Neural cell (in vitro differentiated cells): ENCODE measurements at regions not wholly inside any gene's neighbourhood (a gene's known extent, or its start where the extent isn't known, plus 50 kb on each side); places are given as distances from the start of the nearest gene placed in this dataset.

Experiments used
- H2AFZ ChIP-seq: fragments of 200-600, 300-800 bp; sonication (generic), shearing (Covaris generic); 2 replicates; pipeline ENCODE4 v1.6.0; 2014; ENCODE audit warnings: low read depth, mild to moderate bottlenecking, antibody characterized with exemption, low read length, moderate library complexity
- H3F3A ChIP-seq: fragments of 200-600 bp; shearing (Covaris generic); 2 replicates; pipeline ENCODE4 v1.6.1; 2016; ENCODE audit warnings: mild to moderate bottlenecking, moderate library complexity, mixed read lengths, antibody characterized with exemption, low read length; ENCODE audit not compliant: insufficient read depth, poor library complexity, severe bottlenecking
- H3K27ac ChIP-seq: fragments of 200-600, 300-800 bp; sonication (generic), shearing (Covaris generic); 2 replicates; pipeline ENCODE4 v1.5.1; 2014; ENCODE audit warnings: mild to moderate bottlenecking, low read length, moderate library complexity
- H3K27me3 ChIP-seq: fragments of 300-800, 200-600 bp; sonication (generic), shearing (Covaris generic); 2 replicates; pipeline ENCODE4 v1.6.0; 2014; ENCODE audit warnings: mild to moderate bottlenecking, low read depth, low read length, moderate library complexity; ENCODE audit not compliant: insufficient read depth
- H3K36me3 ChIP-seq: fragments of 300-800, 200-600 bp; sonication (generic), shearing (Covaris generic); 2 replicates; pipeline ENCODE4 v1.5.1; 2014; ENCODE audit warnings: mild to moderate bottlenecking, antibody characterized with exemption, low read length, moderate library complexity; ENCODE audit not compliant: insufficient read depth
- H3K4me2 ChIP-seq: fragments of 300-800, 200-600 bp; sonication (generic), shearing (Covaris generic); 2 replicates; pipeline ENCODE4 v1.6.0; 2014; ENCODE audit warnings: mild to moderate bottlenecking, low read length
- H3K4me3 ChIP-seq: fragments of 300-800, 200-600 bp; sonication (generic), shearing (Covaris generic); 2 replicates; pipeline ENCODE4 v1.5.1; 2014; ENCODE audit warnings: mild to moderate bottlenecking, low read length, moderate library complexity
- H3K79me2 ChIP-seq: fragments of 200-600 bp; shearing (Covaris generic); replicated peaks from 2 replicates; pipeline ENCODE4 v1.6.0; 2014; ENCODE audit warnings: mild to moderate bottlenecking, low read length, moderate library complexity; ENCODE audit not compliant: insufficient read depth
- H3K9ac ChIP-seq: fragments of 300-800, 200-600 bp; sonication (generic), shearing (Covaris generic); 2 replicates; pipeline ENCODE4 v1.6.1; 2016; ENCODE audit warnings: mild to moderate bottlenecking, low read length, mixed read lengths
- H3K9me2 ChIP-seq: fragments of 200-600 bp; shearing (Covaris generic); 2 replicates; pipeline ENCODE4 v1.6.1; 2016; ENCODE audit warnings: mild to moderate bottlenecking, low read length, mixed read lengths; ENCODE audit not compliant: insufficient read depth
- H3K9me3 ChIP-seq: fragments of 200-600, 300-800 bp; sonication (generic), shearing (Covaris generic); 2 replicates; pipeline ENCODE4 v1.6.1; 2016; ENCODE audit warnings: mild to moderate bottlenecking, mixed run types, low read length, moderate library complexity, mixed read lengths
- H4K20me1 ChIP-seq: fragments of 200-600 bp; shearing (Covaris generic); 2 replicates; pipeline ENCODE4 v1.6.1; 2016; ENCODE audit warnings: mild to moderate bottlenecking, mixed run types; ENCODE audit not compliant: insufficient read depth
- CTCF ChIP-seq: fragments of 450-650 bp; IDR thresholded peaks from 2 replicates; pipeline ENCODE4 v1.5.1; 2014; ENCODE audit warnings: antibody characterized with exemption, mild to moderate bottlenecking, moderate library complexity; ENCODE audit not compliant: poor library complexity, severe bottlenecking
- EP300 ChIP-seq: fragments of 450-650 bp; conservative IDR thresholded peaks from 2 replicates; pipeline ENCODE4 v1.6.1; 2014; ENCODE audit warnings: antibody characterized with exemption, mild to moderate bottlenecking, moderate library complexity; ENCODE audit not compliant: poor library complexity, severe bottlenecking
- EZH2 ChIP-seq: fragments of 200-600, 300-800 bp; shearing (Covaris generic), sonication (generic); IDR thresholded peaks from 2 replicates; pipeline ENCODE4 v1.6.1; 2014; ENCODE audit warnings: antibody characterized with exemption, low read length, borderline replicate concordance, mild to moderate bottlenecking; ENCODE audit not compliant: insufficient read depth, poor library complexity, severe bottlenecking
- MXI1 ChIP-seq: fragments of 450-650 bp; conservative IDR thresholded peaks from 2 replicates; pipeline ENCODE4 v1.6.1; 2014; ENCODE audit warnings: antibody characterized with exemption, mild to moderate bottlenecking; ENCODE audit not compliant: poor library complexity, severe bottlenecking
- POLR2AphosphoS5 ChIP-seq: IDR thresholded peaks from 2 replicates; pipeline ENCODE4 v1.6.1; 2012
- RAD21 ChIP-seq: fragments of 450-650 bp; conservative IDR thresholded peaks from 2 replicates; pipeline ENCODE4 v1.6.1; 2014; ENCODE audit warnings: antibody characterized with exemption, mild to moderate bottlenecking, moderate library complexity
- REST ChIP-seq: IDR thresholded peaks from 2 replicates; pipeline ENCODE4 v1.6.1; 2012; ENCODE audit warnings: borderline replicate concordance
- SMC3 ChIP-seq: fragments of 450-650 bp; conservative IDR thresholded peaks from 2 replicates; pipeline ENCODE4 v1.6.1; 2014; ENCODE audit warnings: antibody characterized with exemption, mild to moderate bottlenecking, moderate library complexity; ENCODE audit not compliant: poor library complexity
- TAF1 ChIP-seq: IDR thresholded peaks from 2 replicates; pipeline ENCODE4 v1.6.1; 2012; ENCODE audit warnings: low read depth

- Histone ChIP-seq H3K27me3 (peaks cover 20% of the 10 kb centered on the region), H3F3A (no peaks in the 10 kb centered on the region), H3K9me3 (no peaks in the 10 kb centered on the region), H4K20me1 (no peaks in the 10 kb centered on the region), H3K4me2 (no peak overlapping the region), H3K4me3 (no peak overlapping the region), H3K27ac (no peak overlapping the region), H3K79me2 (no peaks in the 10 kb centered on the region), H3K9ac (no peak overlapping the region), H3K9me2 (no peaks in the 10 kb centered on the region), H2AFZ (no peak overlapping the region), H3K36me3 (no peaks in the 10 kb centered on the region)
- no peak for TF ChIP-seq EZH2
- TF ChIP-seq REST, result no peak
- TF ChIP-seq CTCF, result no peak
- no peak for TF ChIP-seq POLR2AphosphoS5
- TF ChIP-seq RAD21, result no peak
- no peak for TF ChIP-seq EP300
- no peak for TF ChIP-seq MXI1
Observed at GRCh38 chr12:107584563-107584962, 101.0 kb upstream of the PWP1 start.

- TF ChIP-seq REST, result no peak
- no peak for TF ChIP-seq SMC3
- TF ChIP-seq EZH2, result no peak
- TF ChIP-seq EP300, result no peak
- no peak for TF ChIP-seq RAD21
- TF ChIP-seq TAF1, result no peak
- TF ChIP-seq MXI1, result no peak
- TF ChIP-seq CTCF, result no peak
- no peak for TF ChIP-seq POLR2AphosphoS5
- Histone ChIP-seq H4K20me1 (no peaks in the 10 kb centered on the region), H3K36me3 (no peaks in the 10 kb centered on the region), H3K9me2 (no peaks in the 10 kb centered on the region), H3K4me2 (no peak overlapping the region), H3K27me3 (peaks cover 15% of the 10 kb centered on the region), H3F3A (no peaks in the 10 kb centered on the region), H3K9me3 (no peaks in the 10 kb centered on the region), H2AFZ (no peak overlapping the region), H3K79me2 (no peaks in the 10 kb centered on the region), H3K27ac (no peak overlapping the region), H3K9ac (no peak overlapping the region), H3K4me3 (no peak overlapping the region)
Observed at GRCh38 chr12:107586256-107586970, 99.2 kb upstream of the PWP1 start.
